ENCODE measurements at regions not wholly inside any gene's neighbourhood (a gene's known extent, or its start where the extent isn't known, plus 50 kb on each side); places are given as distances from the start of the nearest gene placed in this dataset.

DNA sequence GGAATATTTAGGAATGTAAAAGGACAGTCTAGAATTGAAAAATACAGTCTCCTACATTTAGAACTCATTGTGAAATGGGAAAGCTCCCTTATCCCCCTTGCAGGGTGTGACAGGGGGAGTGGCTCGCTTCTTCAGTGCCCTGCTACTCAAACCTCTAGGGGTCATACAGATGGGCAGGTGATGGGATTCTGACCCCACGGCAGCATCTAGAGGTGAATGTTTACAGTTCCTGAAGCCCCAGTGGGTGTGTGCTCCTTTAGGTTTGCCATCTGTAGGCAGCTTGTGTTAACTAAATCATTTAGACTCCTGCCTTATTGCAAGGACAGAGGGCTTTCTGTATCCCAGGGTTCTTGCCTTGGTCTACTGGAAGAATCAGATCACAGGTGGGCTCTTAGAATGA is 271.0 kb upstream of the MPDZ start:
- TF ChIP-seq, protein P1, sequence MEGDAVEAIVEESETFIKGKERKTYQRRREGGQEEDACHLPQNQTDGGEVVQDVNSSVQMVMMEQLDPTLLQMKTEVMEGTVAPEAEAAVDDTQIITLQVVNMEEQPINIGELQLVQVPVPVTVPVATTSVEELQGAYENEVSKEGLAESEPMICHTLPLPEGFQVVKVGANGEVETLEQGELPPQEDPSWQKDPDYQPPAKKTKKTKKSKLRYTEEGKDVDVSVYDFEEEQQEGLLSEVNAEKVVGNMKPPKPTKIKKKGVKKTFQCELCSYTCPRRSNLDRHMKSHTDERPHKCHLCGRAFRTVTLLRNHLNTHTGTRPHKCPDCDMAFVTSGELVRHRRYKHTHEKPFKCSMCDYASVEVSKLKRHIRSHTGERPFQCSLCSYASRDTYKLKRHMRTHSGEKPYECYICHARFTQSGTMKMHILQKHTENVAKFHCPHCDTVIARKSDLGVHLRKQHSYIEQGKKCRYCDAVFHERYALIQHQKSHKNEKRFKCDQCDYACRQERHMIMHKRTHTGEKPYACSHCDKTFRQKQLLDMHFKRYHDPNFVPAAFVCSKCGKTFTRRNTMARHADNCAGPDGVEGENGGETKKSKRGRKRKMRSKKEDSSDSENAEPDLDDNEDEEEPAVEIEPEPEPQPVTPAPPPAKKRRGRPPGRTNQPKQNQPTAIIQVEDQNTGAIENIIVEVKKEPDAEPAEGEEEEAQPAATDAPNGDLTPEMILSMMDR (CRISPR knock-in tag; IDR thresholded peaks at IDR 0.05) = no peak
- no peak for TF ChIP-seq ELF4 (CRISPR knock-in tag; IDR thresholded peaks at IDR 0.05; ENCODE audit: borderline replicate concordance)
- no peak for TF ChIP-seq EZH2 (conservative IDR thresholded peaks at IDR 0.05; ENCODE audit: low read depth, low read length)
- no peak for TF ChIP-seq KMT2B (CRISPR knock-in tag; IDR thresholded peaks at IDR 0.05)
- TF ChIP-seq EP300 (IDR thresholded peaks at IDR 0.05; ENCODE audit: low read depth in 2 of 2, low read length in 2 of 2) = no peak
- TF ChIP-seq EP300 (CRISPR knock-in tag; IDR thresholded peaks at IDR 0.05; ENCODE audit: borderline replicate concordance) = no peak
- no peak for TF ChIP-seq CBFB (CRISPR knock-in tag; IDR thresholded peaks at IDR 0.05)
